ENCODE measurements at regions not wholly inside any gene's neighbourhood (a gene's known extent, or its start where the extent isn't known, plus 50 kb on each side); places are given as distances from the start of the nearest gene placed in this dataset.

DNA sequence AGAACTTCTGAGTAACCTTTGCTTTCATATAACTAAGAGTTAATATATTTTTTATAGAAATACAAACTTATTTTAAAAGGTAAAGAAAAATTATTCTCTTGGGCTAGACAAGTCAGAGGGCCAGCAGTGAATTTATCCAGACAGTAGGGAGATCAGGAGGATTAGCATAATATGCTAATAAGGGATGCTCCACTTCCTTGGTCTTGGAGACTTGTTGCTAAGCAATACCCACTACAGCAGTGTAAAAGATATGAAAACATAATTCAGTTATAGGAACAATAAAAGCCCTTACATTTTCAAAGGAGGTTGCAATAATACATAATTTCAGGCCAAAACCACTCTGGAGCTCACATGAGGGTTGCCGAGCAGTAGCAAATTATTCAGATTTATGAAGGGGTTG, 615.6 kb downstream of the KCNH5 start (continued):
- TF ChIP-seq, protein P1, sequence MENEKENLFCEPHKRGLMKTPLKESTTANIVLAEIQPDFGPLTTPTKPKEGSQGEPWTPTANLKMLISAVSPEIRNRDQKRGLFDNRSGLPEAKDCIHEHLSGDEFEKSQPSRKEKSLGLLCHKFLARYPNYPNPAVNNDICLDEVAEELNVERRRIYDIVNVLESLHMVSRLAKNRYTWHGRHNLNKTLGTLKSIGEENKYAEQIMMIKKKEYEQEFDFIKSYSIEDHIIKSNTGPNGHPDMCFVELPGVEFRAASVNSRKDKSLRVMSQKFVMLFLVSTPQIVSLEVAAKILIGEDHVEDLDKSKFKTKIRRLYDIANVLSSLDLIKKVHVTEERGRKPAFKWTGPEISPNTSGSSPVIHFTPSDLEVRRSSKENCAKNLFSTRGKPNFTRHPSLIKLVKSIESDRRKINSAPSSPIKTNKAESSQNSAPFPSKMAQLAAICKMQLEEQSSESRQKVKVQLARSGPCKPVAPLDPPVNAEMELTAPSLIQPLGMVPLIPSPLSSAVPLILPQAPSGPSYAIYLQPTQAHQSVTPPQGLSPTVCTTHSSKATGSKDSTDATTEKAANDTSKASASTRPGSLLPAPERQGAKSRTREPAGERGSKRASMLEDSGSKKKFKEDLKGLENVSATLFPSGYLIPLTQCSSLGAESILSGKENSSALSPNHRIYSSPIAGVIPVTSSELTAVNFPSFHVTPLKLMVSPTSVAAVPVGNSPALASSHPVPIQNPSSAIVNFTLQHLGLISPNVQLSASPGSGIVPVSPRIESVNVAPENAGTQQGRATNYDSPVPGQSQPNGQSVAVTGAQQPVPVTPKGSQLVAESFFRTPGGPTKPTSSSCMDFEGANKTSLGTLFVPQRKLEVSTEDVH (IDR thresholded peaks at IDR 0.05; ENCODE audit: low read depth, partially characterized antibody): no peak
- TF ChIP-seq CHCHD3 (CRISPR knock-in tag; IDR thresholded peaks at IDR 0.05) (no peak), MAZ (CRISPR knock-in tag; conservative IDR thresholded peaks at IDR 0.05 in 1 of 2, IDR thresholded peaks at IDR 0.05 in 1 of 2) (no peak)

DNA sequence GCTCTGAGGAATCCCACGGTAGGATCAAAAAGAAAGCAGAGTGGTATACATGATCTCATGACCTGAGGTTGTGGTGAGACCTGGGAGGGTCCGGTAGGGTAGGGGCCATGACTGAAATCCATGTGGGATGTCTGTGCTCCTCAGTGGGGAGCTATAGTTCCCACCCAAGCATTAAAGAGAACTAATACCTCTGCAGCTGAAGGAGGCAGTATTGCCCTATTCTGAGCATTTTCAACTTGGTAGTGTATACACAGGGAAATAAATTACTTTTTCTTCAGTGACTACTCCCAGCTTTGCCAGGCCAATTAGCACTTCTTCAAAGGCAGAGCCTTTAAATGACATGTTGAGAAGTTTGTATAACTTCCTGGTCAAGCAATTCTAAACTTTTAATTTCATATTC, 613.8 kb downstream of the KCNH5 start:
- TF ChIP-seq, protein P2, sequence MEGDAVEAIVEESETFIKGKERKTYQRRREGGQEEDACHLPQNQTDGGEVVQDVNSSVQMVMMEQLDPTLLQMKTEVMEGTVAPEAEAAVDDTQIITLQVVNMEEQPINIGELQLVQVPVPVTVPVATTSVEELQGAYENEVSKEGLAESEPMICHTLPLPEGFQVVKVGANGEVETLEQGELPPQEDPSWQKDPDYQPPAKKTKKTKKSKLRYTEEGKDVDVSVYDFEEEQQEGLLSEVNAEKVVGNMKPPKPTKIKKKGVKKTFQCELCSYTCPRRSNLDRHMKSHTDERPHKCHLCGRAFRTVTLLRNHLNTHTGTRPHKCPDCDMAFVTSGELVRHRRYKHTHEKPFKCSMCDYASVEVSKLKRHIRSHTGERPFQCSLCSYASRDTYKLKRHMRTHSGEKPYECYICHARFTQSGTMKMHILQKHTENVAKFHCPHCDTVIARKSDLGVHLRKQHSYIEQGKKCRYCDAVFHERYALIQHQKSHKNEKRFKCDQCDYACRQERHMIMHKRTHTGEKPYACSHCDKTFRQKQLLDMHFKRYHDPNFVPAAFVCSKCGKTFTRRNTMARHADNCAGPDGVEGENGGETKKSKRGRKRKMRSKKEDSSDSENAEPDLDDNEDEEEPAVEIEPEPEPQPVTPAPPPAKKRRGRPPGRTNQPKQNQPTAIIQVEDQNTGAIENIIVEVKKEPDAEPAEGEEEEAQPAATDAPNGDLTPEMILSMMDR (IDR thresholded peaks at IDR 0.05 in 2 of 3, conservative IDR thresholded peaks at IDR 0.05 in 1 of 3; ENCODE audit: insufficient read depth in 2 of 3, low read depth in 1 of 3, low read length in 3 of 3): 0 out of 6 replicates have a peak, but pooled peaks of 1 of the 3 experiments have one; percentile 3
- TF ChIP-seq ZNF780A (CRISPR knock-in tag; IDR thresholded peaks at IDR 0.05): no peak
- H3K27ac ChIP-seq (ENCODE audit: extremely low read depth, low read depth, low read length): no peak overlapping the region
- H3K36me3 ChIP-seq (ENCODE audit: control insufficient read depth, insufficient read depth, low read length): no peaks in the 10 kb centered on the region
- no peaks in the 10 kb centered on the region for H3K27me3 ChIP-seq (ENCODE audit: control insufficient read depth in 2 of 2, insufficient read depth in 2 of 2, low read length in 2 of 2)
- H3K9me1 ChIP-seq (ENCODE audit: control insufficient read depth, insufficient read depth, low read length): no peaks in the 10 kb centered on the region
- DNase-seq (ENCODE audit: extremely low read depth in 1 of 4, low spot score in 3 of 4): no peak
- WGBS (ENCODE audit: insufficient coverage, low coverage, missing lambda C conversion rate): 0% methylated on average over 2 of the region's 2 CpGs
- ATAC-seq: no peak
- H3K4me3 ChIP-seq: no peak overlapping the region
- in situ Hi-C loops (cut with MboI): no loop called here
- H3K4me1 ChIP-seq (replicated peaks in 1 of 2; ENCODE audit: control insufficient read depth in 2 of 2, insufficient read depth in 2 of 2, low read length in 2 of 2): no peaks in the 10 kb centered on the region
- no peak overlapping the region for H3K4me2 ChIP-seq (ENCODE audit: insufficient read depth, low read length)
- intact Hi-C loops (cut with micrococcal nuclease): no loop called here
- H3K9ac ChIP-seq (ENCODE audit: insufficient read depth in 1 of 2, low read depth in 2 of 2, low read length in 2 of 2): no peak overlapping the region
- BruUV-seq (replicated peaks): no TSS peak
- ChIA-PET CTCF (ENCODE audit: low intra/inter-chr PET ratio) (no interaction called here), POLR2A (no interaction called here)
- no peak overlapping the region for H2AFZ ChIP-seq (ENCODE audit: low read depth, low read length)
- no peaks in the 10 kb centered on the region for H3K9me3 ChIP-seq (replicated peaks; ENCODE audit: control insufficient read depth, insufficient read depth, low read depth, low read length)
- H3K79me2 ChIP-seq (ENCODE audit: control insufficient read depth, insufficient read depth, low read length): no peaks in the 10 kb centered on the region
- H4K20me1 ChIP-seq (replicated peaks; ENCODE audit: control insufficient read depth, insufficient read depth, low read length): no peaks in the 10 kb centered on the region
- FAIRE-seq: no peak
